ENCODE measurements at regions not wholly inside any gene's neighbourhood (a gene's known extent, or its start where the extent isn't known, plus 50 kb on each side); places are given as distances from the start of the nearest gene placed in this dataset.

DNA sequence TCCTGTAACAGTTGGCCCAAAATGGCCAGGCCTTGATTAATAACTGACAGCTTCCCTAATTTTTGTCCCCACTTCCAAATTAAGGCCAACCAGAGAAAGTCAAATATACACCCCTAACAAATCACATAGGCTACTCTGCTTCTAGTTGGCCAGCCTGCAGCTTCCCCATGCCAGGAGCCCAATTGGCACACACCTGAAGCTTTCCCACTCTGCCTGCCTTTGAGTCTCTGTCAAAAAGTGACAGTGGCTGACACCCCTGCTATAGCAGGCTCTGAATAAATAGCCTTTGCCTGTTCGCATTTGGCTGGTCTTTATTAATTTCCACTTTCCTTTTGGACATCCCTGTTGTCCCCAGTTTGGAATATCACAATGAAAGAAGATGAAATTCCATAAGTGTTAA, 256.6 kb upstream of the NCKAP5 start:
- no peak overlapping the region for H3K4me3 ChIP-seq (ENCODE audit: low read depth in 2 of 2, low read length in 1 of 2)
- no peaks in the 10 kb centered on the region for H3K79me2 ChIP-seq (ENCODE audit: insufficient read depth)
- no peak overlapping the region for H3K27ac ChIP-seq (ENCODE audit: low read depth in 2 of 2, low read length in 1 of 2)
- H4K20me1 ChIP-seq (ENCODE audit: insufficient read depth) = no peaks in the 10 kb centered on the region
- CTCF ChIA-PET = interaction anchor here (0.6 kb wide), 1 partner anchor 73 kb away, joined by 3 read pairs; no protein-coding TSS in a partner anchor
- H3K9ac ChIP-seq = no peak overlapping the region
- peaks cover 0 to 14% of the 10 kb centered on the region in 2 experiments; a peak in 2 of 4 replicates for H3K4me1 ChIP-seq (ENCODE audit: control insufficient read depth in 1 of 2, insufficient read depth in 2 of 2, low read depth in 1 of 2, low read length in 1 of 2)
- no peak overlapping the region for H2AFZ ChIP-seq (ENCODE audit: low read depth)
- H3K9me3 ChIP-seq = no peaks in the 10 kb centered on the region
- POLR2A ChIA-PET = no interaction called here
- DNase-seq = no peak
- H3K36me3 ChIP-seq (replicated peaks in 1 of 2; ENCODE audit: control insufficient read depth in 1 of 2, insufficient read depth in 2 of 2, low read length in 1 of 2) = no peaks in the 10 kb centered on the region
- no peaks in the 10 kb centered on the region for H3K27me3 ChIP-seq (ENCODE audit: insufficient read depth)
- WGBS (ENCODE audit: low lambda C conversion rate) = 81% methylated on average over 1 of the region's 1 CpG
- no peak for TF ChIP-seq RXRA (IDR thresholded peaks at IDR 0.05; ENCODE audit: borderline replicate concordance, low read depth)
- no peak for TF ChIP-seq MEF2A (IDR thresholded peaks at IDR 0.05; ENCODE audit: borderline replicate concordance, low read depth)
- no peak for TF ChIP-seq YY1 (IDR thresholded peaks at IDR 0.05; ENCODE audit: low read depth)
- no peak for TF ChIP-seq SMC3 (IDR thresholded peaks at IDR 0.05; ENCODE audit: low read depth, low read length)
- no peak overlapping the region for H3K4me2 ChIP-seq
- no peaks in the 10 kb centered on the region for H3K9me2 ChIP-seq
- H3F3A ChIP-seq (replicated peaks; ENCODE audit: insufficient read depth) = no peaks in the 10 kb centered on the region

DNA sequence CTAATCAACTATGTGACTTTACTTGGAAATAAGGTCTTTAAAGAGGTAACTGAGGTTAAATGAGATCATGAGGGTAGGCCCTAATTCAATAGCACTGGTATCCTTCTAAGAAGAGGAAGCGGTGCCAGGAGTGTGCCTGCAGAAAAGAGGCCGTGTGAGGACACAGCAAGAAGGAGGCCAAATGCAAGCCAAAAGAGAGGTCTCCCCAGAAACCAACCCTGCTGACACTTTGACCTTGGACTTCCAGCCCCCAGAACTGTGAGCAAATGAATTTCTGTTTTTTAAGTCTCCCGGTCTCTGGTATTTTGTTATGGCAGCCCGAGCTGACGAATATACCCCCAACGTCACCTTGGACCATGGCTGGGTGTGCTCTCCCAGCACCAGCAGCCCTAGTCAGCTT, 257.5 kb upstream of the NCKAP5 start:
- CTCF ChIA-PET = no interaction called here
- DNase-seq = no peak
- peaks cover 0 to 11% of the 10 kb centered on the region in 2 experiments; a peak in 2 of 4 replicates for H3K4me1 ChIP-seq (ENCODE audit: control insufficient read depth in 1 of 2, insufficient read depth in 2 of 2, low read depth in 1 of 2, low read length in 1 of 2)
- 83% methylated on average over 5 of the region's 6 CpGs for WGBS (ENCODE audit: low lambda C conversion rate)
- no peaks in the 10 kb centered on the region for H4K20me1 ChIP-seq (ENCODE audit: insufficient read depth)
- H3K4me2 ChIP-seq = no peak overlapping the region
- H3K27ac ChIP-seq (ENCODE audit: low read depth in 2 of 2, low read length in 1 of 2) = no peak overlapping the region
- H2AFZ ChIP-seq (ENCODE audit: low read depth) = no peak overlapping the region
- H3K27me3 ChIP-seq (ENCODE audit: insufficient read depth) = no peaks in the 10 kb centered on the region
- POLR2A ChIA-PET = no interaction called here
- H3K9ac ChIP-seq = no peak overlapping the region
- H3K9me2 ChIP-seq = no peaks in the 10 kb centered on the region
- no peaks in the 10 kb centered on the region for H3F3A ChIP-seq (replicated peaks; ENCODE audit: insufficient read depth)
- H3K9me3 ChIP-seq = no peaks in the 10 kb centered on the region
- no peak overlapping the region for H3K4me3 ChIP-seq (ENCODE audit: low read depth in 2 of 2, low read length in 1 of 2)
- H3K36me3 ChIP-seq (replicated peaks in 1 of 2; ENCODE audit: control insufficient read depth in 1 of 2, insufficient read depth in 2 of 2, low read length in 1 of 2) = no peaks in the 10 kb centered on the region
- no peaks in the 10 kb centered on the region for H3K79me2 ChIP-seq (ENCODE audit: insufficient read depth)
- TF ChIP-seq MEF2A (IDR thresholded peaks at IDR 0.05; ENCODE audit: borderline replicate concordance, low read depth) (no peak), TAF1 (IDR thresholded peaks at IDR 0.05; ENCODE audit: borderline replicate concordance, low read depth, low read length) (no peak), TCF12 (IDR thresholded peaks at IDR 0.05) (no peak), YY1 (IDR thresholded peaks at IDR 0.05; ENCODE audit: low read depth) (no peak), POLR2AphosphoS5 (IDR thresholded peaks at IDR 0.05; ENCODE audit: low read depth, low read length) (no peak), RFX5 (IDR thresholded peaks at IDR 0.05; ENCODE audit: low read length) (no peak), GABPA (IDR thresholded peaks at IDR 0.05; ENCODE audit: low read depth) (no peak), RCOR1 (IDR thresholded peaks at IDR 0.05; ENCODE audit: low read length) (no peak)
- TF ChIP-seq, protein P1, sequence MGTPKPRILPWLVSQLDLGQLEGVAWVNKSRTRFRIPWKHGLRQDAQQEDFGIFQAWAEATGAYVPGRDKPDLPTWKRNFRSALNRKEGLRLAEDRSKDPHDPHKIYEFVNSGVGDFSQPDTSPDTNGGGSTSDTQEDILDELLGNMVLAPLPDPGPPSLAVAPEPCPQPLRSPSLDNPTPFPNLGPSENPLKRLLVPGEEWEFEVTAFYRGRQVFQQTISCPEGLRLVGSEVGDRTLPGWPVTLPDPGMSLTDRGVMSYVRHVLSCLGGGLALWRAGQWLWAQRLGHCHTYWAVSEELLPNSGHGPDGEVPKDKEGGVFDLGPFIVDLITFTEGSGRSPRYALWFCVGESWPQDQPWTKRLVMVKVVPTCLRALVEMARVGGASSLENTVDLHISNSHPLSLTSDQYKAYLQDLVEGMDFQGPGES (IDR thresholded peaks at IDR 0.05; ENCODE audit: low read depth, low read length) = no peak
- TF ChIP-seq, protein P2, sequence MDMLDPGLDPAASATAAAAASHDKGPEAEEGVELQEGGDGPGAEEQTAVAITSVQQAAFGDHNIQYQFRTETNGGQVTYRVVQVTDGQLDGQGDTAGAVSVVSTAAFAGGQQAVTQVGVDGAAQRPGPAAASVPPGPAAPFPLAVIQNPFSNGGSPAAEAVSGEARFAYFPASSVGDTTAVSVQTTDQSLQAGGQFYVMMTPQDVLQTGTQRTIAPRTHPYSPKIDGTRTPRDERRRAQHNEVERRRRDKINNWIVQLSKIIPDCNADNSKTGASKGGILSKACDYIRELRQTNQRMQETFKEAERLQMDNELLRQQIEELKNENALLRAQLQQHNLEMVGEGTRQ (IDR thresholded peaks at IDR 0.05; ENCODE audit: borderline replicate concordance, low read depth, low read length) = no peak
